ENCODE measurements at regions not wholly inside any gene's neighbourhood (a gene's known extent, or its start where the extent isn't known, plus 50 kb on each side); places are given as distances from the start of the nearest gene placed in this dataset.

DNA sequence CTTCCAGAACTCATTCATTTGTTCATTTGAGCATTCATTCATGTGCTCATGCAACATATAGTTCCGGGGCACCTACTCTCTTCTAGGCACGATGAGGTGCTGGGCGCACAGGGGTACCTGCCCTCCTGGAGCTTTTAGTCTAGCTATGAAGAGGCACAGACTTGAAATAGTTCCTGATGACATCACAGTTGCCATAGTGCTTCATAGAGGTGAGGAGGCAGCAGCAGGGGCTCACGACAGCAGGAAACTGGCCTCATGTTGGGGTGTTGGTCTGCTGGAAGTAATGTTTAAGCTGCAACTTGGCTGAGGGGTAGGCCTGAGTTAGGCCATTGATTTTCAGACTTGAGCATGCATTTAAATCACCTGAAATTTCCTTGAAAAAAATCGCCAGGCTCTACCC lies 195.5 kb downstream of the PHETA1 start:
- no peak for DNase-seq

DNA sequence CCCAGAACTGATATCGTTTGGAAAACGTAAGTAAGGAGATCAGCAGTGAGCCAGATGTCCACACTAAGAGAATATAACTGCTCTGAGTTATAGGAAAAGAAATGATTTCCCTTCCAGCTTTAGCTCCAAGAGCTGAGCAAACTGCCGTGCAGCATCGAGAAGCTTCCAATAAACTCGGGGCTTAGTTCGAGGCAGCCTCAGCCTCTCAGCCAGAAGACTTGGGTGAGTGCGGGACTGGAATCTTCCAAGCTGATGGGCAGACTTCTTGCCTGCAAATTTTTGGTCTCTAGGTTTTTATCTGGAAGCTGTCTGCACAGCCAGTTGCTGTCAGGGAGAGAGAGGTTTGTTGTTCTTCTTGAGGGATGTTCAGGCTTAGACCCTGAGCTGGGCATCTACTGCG lies 196.1 kb downstream of the PHETA1 start:
- DNase-seq: no peak

DNA sequence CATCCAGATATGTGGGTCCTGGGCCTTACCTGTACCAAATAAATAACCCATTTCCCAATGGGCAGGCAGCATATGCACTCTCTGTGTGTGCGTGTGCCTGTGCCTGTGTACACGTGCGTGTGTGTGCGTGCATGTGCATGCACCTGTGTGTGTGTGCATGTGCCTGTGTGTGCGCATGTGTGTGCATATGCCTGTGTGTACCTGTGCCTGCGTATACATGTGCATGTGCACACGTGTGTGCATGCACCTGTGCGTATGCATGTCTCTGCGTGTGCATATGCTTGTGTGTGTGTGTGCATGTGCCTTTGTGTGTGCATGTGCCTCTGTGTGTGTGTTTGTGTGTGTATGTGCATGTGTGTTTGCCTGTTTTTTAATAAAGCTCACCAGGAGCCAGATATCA lies 197.1 kb downstream of the PHETA1 start:
- no peak for DNase-seq

DNA sequence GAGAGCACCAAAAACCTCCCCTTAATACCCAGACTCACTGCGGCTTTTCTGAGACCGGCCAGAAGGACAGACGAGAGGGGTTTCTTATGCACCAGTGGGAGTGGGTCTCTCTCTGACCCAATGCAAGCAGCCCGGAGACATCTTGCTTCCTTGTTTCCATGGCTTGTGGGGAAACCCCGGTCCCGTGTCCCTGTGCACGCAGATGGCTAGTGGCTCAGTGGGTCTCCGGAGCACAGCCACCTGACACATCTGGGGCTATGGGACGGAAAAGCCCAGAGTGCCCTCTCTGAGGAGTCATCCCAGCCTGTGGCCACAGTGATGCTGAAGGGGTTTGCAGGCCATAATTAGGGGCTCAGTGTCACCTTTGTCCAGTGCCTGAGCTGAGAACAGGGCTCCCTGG lies 197.6 kb downstream of the PHETA1 start:
- no peak for DNase-seq

DNA sequence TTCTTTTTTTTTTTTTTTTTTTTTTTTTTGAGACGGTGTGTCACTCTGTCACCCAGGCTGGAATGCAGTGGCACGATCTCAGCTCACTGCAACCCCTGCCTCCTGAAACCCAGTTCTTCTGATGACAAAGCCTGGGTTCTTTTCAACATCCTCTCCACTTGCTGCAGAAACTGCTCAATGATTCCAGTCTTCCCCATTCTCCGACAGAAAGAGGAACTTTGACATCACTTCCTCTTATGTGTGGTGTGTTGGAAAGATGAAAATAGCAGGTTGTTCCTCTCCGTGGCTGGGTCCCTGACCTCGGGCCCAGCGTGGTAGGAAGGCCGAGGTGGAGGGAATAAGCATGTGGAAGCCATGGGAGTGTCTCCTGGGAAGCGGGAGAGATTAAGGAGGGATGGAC lies 198.4 kb downstream of the PHETA1 start:
- DNase-seq: peak; percentile 24

DNA sequence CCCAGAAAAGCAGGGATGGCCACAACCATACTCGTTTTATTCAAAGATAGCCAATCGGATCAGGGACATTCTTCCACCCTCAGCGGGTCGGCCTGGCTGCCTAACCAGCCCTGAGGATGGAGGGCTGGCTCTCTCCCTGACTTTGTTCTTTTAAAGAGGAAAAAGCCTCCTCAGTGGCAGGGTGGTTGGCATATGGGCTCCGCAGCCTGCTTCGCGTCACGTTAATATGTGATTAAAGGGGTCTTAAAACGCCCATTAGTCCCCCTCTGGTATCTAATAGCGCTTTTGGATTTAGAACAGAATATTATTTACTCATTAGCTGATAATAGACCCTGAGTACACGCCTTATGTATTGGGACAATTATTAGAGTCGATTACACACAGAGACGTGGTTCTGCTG lies 199.4 kb downstream of the PHETA1 start:
- no peak for DNase-seq

DNA sequence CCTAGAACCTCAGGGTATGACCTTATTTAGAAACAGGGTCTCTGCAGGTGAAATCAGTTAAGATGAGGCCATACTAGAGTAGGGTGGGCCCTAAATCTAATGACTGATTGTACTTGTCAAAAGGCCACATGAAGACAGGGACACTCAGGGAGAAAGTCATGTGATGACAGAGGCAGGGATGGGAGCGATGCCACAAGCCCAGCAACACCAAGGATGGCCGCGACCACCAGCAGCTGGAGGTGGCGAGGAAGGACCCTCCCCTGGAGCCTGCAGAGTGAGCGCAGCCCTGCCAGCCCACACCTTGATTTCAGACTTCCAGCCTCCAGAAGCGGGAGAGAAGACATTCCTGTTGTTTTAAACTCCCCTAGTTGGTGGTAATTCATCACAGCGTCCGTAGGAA lies 199.9 kb downstream of the PHETA1 start:
- DNase-seq: no peak

DNA sequence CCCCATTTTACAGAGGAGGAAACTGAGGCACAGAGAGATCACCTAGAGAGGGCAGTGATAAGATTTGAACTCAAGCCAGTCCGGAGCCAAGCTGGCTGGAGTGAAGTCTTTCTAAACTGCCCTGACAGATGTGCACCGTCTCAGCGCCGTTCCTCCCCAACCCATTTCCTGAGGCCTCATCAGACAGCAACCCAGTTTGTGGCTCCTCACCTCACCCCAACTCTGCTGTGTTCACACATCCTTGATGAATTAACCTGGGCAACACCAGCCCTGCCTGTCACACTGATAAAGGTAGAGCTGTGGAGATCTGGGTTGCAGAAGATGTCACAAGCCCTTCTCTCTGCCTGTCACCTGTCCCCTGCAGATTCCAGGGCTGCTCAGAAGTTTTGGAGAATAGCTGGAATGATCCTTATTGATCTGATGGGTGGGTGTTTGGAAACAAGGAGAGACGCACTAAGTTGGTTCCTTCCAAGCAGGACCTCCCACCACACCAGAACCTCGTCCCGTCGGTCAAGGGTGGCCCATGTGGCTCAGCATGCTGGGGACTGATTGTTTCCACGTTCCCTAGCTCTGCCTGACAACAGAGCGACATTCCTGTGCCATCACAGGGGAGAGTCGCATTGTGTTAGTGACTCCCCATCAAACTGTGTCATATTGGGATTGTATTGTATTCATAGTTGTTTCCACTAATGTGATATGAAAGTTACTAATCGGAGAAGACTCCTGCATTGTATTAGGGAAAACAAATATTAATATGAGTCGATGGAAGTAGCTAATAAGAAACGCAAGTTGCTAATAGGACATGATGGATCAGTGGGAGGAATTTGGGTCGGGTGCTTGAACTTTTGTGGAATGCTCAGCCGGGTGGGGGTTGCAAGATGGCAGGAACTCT lies 200.6 kb downstream of the PHETA1 start:
- no peak for DNase-seq

DNA sequence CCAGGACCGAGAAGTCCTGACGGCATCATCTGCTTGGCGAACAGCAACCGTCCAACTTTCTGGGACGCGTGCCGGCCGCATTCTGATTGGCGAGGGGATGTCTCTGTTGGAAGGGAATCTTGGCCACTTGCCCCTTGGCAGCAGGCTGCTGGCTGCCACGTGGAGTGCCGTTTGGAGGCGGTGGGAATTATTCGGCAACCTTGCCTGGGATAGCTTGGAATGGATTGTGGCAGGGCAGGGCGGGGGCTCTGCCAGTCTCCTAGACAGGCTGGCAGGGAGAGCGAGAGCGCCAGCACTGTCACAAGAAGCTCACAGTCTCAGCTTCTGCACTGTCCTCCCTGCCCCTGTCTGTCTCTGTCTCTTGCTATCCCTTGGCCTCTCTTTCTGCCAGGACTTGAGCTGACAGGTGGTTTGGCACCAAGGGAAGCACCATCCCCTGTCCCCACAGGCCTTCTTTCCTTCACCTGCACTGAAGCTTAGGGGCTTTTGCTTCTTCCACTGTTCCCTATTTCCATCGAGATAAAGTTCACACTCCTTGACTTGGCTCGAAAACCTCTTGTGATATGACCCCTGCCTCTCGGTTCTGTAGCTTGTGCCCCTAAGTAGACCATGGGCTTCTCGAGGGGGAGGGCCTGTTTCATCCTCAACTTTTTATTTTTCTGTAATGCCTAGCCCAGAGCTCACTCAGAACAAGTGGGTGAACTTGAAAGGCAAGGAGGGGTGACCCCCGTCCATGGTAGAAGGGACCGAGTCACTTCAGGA lies 201.9 kb downstream of the PHETA1 start:
- DNase-seq: no peak

DNA sequence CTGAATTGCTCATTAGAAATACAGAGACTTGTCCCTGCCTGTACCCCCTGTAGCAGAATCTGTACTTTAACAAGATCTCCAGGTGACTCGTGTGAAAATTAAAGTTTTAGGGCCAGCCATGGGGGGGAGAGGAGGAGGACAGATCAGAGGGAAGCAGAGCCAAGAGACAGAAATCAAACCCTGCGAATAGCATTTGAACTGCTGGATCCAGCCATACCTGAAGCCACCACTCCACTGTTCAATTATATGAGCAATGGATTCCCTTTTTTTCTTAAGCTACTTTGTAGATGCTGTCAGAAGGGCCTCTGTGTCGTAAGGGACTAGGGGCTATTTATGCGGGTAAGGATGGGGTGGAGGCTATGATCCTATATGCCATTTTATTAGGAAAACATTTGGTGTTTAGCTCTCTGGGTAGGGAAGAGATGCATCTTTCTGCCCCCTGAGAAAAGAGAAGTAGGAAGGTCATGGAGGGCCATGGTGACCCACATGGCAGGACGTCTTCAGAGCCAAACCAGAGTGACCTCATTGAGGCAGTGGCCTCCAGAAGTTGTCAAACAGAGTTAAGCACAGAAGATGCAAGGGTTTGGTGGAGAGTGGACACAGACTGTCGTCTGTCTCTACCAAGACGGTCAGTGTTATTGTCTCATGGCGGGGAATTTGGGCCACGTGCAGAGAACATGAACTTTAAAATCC lies 203.9 kb downstream of the PHETA1 start:
- no peak for DNase-seq

DNA sequence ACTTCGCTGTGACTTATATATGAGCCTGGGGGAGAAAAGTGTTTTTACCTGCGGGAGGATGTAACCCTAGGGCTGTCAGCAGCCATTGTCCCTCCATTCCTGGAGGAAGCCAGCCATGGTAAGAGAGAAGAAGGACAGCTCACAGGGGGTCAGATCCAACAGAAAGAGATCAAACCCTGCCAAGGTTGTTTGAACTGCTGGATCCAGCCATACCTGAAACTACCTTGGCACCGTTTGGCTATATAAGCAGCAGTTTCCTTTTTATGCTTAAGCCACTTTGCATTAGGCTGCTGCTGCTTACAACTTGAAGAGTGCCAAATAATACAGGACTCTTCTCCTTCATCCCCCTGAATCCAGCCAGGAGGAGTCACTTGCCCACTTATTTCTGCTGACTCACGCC lies 205.5 kb downstream of the PHETA1 start:
- no peak for DNase-seq

DNA sequence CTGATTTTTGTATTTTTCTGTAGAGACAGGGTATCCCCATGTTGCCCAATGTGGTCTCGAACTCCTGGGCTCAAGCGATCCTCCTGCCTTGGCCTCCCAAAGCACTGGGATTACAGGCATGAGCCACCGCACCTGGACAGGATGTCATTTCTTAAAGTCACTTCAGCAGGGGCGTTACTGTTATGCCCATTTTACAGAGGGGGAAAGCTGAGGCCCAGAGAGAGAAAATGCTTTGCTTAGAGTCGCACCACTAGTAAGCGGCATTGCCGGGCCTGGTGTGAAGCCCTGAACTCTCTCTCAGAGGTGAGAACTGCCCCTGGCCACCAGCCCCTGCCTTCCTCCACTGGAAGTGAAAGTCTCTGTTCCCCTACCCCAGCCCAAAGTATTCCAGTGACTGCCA lies 207.0 kb downstream of the PHETA1 start:
- DNase-seq: no peak

DNA sequence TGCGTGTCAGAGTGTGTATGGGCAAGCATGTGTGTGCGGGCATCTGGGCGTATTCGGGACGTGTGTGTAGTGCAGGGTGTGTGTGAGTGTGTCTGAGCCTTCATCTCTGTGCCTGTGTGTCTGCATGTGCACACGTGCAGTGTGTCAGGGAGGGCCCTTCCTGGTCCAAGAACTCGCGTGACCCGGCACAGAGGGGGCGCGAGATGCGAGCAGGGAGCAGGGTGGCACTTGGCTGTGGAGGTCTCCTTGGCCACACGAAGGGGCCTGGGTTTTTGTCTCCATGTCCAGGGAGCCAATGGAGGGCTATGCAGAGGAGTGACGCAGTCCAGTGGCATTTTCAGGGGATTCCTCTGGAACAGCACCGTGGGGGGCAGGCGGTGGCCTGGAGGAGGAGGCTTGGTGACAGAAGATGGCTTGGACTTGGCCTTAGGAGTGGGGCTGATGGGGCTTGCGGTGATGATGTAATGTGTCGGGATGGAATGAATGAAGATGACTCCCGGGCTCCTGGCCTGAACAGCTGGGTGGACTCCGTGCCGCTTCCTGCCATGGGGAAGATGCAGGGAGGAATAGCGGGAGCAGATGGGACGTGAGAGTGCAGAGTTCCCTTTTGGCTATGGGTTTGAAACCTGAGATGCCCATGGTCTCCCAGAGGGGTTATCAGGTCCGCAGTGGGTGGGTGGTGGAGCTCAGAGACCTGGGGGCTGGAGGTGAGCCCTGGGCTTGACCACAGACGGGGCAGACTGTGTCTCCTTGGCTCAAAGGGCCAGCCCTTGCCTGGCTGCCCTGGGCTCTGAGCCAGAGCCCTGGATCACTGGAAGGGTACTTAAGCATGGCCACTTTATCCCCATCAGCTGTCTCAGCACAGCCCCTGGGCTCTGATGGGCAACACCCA lies 208.3 kb downstream of the PHETA1 start:
- no peak for DNase-seq

DNA sequence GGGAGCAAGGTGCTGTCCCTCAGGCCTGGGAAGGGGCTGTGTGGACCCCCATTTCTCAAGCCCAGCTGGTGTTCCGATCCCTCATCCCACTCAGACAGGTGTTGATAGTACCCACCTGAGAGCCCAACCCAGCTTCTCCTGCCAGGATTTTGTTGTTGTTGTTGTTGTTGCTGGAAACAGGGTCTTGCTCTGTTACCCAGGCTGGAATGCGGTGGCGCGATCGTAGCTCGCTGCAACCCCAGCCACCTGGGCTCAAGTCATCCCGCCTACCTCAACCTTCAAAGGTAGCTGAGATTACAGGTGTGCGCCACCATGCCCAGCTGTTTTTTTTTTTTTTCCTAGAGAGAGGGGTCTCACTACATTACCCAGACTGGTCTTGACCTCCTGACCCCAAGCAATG lies 209.9 kb downstream of the PHETA1 start:
- DNase-seq: no peak

DNA sequence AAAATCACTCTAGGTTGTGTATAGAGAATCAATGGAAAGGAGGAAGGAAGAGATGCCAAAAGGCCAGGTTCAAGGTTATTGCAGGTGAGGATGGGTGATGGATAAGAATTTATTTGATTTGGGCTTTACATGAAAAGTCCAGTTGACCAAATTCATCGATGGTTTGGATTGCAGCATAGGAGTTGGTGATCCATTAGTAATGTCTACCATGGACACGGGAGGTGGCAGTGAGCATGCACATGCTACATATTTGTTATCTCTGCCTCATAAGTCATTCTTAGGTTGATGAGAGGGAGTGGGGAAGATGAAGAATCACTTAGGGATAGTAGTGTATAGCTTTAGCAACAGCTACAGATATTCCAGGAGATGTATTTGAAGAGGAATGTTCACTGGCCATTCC lies 211.4 kb downstream of the PHETA1 start:
- DNase-seq: no peak

DNA sequence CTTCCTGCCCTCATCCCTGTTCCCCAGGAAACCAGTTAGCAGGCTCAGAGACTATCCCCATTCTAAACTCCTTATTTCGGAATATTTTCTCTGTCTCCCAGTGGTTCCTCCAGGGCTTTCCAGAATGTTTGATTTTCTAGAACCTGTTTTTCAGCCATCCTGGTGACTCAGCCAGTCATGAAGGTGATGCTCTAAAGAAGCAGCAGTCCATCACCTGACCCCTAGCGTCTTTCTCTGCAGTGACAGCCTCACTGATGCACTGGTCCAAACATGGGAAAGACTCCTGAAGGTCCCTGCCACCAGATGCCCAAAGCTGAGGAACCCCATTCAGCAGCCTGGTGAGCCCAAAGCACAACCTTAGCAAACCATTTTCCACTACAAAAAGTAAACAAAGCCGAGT lies 212.6 kb downstream of the PHETA1 start:
- DNase-seq: no peak

DNA sequence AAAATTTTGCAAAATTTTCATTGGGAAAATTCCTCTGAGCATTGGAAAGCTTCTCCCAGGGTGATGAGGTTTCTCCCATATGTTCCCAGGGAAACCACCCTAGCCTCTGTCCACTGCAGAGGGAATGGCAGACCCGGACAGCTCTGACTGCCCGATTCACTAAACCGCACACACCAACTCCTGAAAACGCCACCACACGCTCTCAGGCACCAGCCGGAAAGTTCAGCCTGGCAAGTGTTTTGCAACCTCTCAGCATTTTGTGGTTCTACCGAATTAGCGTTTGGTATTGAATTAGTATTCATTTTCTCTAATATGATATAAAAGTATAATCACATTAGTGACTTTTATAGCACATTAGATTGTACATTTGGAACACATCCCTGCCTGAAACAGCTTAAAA lies 213.4 kb downstream of the PHETA1 start:
- DNase-seq: no peak

DNA sequence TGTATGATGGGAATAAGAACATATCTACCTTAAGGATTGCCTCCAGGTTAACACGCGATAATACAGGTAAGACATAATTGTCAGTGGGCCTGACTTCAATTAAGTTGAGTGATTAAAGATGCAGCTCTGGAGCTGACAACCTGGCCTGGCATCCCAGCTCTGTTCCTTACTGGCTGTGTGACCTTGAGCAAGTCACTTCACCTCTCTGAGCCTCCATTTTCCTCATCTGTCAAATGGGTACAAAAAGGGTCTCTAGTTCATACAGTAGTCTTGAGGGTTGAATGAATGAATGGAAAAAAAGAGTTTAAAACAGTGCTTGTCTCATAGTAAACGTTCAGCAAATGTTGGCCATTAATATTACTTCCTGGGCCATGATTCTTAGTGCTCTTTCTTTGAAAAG lies 213.9 kb downstream of the PHETA1 start:
- DNase-seq: no peak

DNA sequence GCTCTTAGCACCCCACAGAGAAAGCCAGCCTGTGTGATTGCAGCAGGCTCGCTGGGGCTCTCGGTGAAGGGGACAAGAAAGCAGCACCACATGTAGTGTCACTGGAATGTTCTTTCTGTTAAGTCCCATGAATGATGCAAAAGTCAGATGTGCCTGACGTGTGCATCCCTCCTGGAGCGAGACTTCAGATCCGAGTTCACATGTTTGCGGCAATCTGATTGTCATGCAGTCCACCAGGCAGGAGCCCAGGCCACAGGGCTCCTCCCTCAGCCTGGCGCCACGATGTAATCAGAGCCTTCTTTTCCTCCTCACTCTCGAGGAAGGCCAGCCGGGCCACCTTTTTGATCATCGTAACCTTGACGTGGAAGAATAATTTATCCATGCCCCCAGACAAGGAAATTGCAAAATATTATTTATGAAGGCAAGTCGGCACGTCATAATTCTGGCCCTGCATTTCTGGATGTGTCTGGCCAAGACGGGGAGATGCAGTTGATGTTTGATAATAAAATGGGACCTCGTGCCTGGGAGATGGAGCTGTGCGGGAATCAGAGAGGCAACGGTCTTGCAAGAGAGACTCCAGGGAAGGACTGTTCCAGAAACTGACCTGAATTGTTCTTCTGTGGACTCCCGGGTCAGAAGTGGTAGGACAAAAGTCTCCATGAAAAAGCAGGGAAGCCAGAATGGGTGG lies 214.6 kb downstream of the PHETA1 start:
- DNase-seq: no peak

DNA sequence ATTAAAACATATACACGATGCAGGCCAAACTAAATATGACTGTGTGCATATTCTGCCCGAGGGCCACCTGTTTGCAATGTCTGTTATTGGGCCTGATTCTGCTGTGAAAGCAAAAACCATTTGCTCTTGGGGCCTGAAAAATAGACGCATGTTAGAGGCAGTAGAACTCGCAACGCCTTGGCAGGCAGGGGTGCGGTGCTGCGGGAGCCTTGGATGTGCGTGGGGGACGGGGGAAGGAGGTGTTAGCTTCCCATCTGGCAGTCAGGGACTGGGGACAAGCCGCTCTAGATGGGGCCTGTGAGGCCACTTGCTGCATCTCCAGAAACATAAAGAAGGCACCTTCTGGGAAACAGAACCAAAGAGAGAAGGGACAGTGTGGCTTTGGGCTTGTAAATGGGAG lies 216.3 kb downstream of the PHETA1 start:
- no peak for DNase-seq

DNA sequence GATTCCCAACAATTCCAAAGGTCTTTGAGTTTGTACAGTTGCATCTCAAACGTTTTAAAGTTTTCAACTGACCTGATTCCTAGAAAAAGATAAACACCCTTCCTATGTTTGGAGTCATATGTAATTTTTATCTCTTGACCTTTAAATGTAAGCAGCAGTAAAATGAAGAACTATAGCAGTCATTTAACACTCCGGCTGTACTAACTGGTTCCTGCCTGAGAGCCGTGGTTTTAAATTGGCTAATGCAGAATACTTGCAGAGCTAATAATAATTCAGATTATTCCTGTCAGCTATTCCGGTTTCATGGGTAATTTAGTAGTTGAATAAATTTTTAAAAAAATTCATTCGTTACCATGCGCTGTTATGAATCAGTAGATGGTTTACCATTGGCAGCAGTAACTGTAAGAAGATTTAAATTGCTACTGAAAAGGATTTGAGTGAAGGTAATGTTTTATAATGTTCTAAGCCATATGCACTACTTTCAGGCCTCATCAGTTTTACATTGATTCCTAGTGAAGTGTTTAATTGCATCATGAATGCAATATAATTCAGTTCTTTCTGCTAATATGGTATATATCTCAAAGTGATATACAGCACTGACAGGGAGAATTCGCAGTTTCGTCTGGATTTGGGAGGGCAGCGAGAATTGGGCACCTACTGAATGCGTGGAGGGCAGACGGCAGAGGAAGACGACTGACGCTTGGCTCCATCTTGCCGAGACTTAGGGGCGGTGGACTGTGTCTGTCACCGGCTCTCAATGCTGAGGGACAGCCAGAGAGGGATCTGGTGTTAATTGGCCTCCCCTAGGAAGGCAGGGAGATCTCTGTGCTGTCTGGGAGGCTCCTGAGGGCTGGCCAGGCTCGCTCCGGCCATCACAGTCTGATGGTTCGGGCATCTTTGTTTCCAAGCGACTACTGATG lies 217.7 kb downstream of the PHETA1 start:
- no peak for DNase-seq

Measured in CD4-positive, alpha-beta T cell treated with Interleukin-12 subunit alpha and Interleukin-12 subunit beta, for 1 hour (primary cell).